GM13977 (cell line): ENCODE measurements at regions not wholly inside any gene's neighbourhood (a gene's known extent, or its start where the extent isn't known, plus 50 kb on each side); places are given as distances from the start of the nearest gene placed in this dataset.

Experiments
- DNase-seq: peaks from one replicate; pipeline ENCODE4 v3.0.0; 2012; ENCODE audit warnings: low spot score
- in situ Hi-C: fragments of 300-500 bp; cut with MboI; formaldehyde crosslinking; loops from one replicate; pipeline ENCODE4 v1.12.0; 2022; ENCODE audit warnings: low sequenced_read_pairs, low pct_unique_long_range_greater_than_20kb, mixed read lengths, inconsistent platforms; ENCODE audit not compliant: unreplicated experiment
- TF ChIP-seq, protein P1 (sequence below): IDR thresholded peaks from 2 replicates; pipeline ENCODE4 v1.5.1; 2012; ENCODE audit warnings: mild to moderate bottlenecking, control low read depth; ENCODE audit not compliant: insufficient read depth; ENCODE audit errors: extremely low read depth, missing control alignments

DNA sequence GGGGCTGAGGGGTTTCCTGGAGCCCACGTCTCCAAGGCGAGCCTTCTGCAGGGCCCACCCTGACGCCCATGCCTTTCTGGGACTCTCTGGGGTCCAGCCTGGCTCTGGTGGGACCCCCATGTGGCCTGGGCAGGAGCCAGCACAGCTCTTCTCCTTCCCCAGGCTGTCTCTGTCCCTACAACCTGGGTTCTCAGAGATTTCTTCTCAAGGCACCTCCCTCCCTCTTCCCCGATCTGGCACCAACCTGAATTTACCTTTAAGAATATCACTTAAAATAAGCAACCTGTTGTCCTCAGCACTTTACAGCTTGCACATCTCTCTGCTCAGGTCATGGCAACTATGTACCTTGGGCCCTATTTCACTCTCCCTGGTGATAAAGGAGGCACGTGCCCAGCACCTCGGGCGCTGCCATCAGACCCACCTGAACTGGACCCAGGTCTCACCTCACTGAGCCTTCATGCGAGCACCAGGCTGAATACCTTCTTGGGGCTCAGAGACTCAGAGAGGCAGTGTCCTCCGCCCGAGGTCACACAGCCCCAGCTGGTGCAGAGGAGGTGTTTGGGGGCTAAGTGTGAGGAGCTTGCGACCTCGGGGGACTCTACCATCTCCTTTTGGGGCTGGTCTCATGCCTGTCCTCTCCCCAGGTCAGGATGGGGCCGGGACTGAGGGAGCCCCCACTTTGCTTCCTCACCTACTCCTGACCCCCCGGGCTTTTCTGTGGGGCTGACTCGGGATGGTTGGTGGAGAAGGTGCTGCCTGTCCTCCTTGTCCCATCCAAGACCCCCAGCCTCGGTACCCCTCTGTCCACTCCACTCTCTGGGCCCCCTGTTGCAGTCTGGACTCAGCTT lies 217.7 kb downstream of the C9orf50 start:
- no peak for DNase-seq
- TF ChIP-seq, protein P1, sequence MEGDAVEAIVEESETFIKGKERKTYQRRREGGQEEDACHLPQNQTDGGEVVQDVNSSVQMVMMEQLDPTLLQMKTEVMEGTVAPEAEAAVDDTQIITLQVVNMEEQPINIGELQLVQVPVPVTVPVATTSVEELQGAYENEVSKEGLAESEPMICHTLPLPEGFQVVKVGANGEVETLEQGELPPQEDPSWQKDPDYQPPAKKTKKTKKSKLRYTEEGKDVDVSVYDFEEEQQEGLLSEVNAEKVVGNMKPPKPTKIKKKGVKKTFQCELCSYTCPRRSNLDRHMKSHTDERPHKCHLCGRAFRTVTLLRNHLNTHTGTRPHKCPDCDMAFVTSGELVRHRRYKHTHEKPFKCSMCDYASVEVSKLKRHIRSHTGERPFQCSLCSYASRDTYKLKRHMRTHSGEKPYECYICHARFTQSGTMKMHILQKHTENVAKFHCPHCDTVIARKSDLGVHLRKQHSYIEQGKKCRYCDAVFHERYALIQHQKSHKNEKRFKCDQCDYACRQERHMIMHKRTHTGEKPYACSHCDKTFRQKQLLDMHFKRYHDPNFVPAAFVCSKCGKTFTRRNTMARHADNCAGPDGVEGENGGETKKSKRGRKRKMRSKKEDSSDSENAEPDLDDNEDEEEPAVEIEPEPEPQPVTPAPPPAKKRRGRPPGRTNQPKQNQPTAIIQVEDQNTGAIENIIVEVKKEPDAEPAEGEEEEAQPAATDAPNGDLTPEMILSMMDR, result no peak
- in situ Hi-C loops, result no loop called here

DNA sequence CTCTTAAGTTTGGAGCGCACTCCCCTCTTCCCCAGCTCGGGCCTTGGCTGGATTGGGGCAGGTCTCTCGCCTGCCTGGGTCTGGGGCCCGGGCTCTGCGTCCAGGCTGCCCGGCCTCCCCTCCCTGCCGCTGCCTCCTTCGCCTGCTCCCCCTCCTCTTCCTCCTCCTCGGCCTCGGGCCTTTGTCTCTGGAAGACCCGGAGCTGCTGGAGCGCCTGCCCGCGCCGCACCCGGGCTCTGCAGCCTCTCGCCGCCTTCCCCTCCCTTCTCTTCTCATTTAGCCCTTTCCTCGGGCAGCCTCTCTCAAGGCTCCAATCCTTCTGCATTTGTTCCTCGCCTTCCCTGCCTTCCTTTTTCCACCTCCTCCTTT lies 218.5 kb downstream of the C9orf50 start:
- TF ChIP-seq, protein P1, result no peak
- in situ Hi-C loops, result no loop called here
- no peak for DNase-seq

DNA sequence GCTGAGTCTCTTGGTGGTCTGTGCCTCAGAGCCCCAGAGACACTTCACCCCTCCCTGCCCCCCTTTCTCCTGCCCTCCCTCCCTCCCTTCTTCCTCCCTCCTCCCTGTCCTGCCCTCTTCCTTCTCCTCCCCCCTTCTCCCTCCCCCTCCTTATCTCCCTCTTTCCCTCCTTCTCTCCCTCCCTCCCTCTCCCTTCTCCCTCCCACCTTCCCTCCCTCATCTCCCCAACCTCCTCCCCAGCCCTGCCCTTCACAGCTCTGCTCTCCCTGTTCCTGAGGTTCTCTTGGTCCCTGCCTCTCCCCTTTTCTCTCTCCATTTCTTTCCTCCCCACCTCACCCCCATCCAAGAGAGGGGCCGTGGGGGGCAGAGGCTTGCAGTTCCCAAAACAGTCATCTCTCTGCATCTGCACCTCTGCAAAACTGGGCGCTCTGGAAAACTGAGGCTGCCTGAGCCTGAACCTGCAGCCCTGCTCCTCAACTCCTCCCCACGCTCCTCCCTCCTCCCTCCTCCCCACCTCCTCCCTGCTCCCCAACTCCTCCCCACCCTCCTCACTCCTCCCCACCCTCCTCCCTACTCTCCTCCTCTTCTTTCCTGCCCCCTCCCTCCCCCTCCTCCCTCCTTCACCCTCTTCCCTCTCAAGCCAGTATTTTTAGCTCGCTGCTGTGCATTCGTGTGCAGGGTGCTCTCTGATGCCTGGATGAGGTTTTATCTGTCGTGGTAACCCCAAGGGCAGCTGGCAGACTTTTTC lies 219.1 kb downstream of the C9orf50 start:
- TF ChIP-seq, protein P1, result no peak
- in situ Hi-C loops, result no loop called here
- DNase-seq, result no peak

DNA sequence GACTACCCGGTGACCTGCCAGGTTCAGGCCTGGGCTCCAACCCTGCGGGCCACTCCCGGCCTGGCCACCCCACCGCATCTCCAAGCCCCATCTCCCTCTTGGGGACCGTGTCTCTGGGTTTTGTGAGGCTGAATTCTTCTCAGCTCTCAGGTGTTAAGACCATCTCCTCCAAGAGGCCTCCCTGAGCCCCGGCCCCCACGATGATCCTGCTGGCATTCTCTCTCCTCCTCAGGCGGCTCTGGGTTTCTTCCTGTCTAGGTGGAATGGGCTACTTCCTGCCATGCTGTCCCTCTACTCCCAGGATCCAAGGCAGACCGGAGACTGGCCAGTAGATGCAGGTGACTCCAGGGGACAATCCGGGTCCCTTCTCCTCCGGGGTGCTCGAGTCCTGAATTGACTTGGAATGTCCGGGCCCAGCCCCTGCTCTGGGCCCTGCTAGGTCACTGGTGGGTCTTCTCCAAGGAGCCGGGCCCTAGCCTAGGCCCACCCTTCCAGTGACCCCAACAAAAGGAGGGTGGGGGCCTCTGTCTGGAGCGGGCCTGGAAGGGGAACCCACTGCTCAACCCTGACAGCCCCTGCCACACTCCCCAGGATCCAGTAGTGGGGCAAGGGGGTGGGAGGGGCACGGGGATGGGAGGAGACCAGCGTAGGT lies 219.8 kb downstream of the C9orf50 start:
- DNase-seq, result no peak
- in situ Hi-C loops, result no loop called here
- TF ChIP-seq, protein P1, result no peak

DNA sequence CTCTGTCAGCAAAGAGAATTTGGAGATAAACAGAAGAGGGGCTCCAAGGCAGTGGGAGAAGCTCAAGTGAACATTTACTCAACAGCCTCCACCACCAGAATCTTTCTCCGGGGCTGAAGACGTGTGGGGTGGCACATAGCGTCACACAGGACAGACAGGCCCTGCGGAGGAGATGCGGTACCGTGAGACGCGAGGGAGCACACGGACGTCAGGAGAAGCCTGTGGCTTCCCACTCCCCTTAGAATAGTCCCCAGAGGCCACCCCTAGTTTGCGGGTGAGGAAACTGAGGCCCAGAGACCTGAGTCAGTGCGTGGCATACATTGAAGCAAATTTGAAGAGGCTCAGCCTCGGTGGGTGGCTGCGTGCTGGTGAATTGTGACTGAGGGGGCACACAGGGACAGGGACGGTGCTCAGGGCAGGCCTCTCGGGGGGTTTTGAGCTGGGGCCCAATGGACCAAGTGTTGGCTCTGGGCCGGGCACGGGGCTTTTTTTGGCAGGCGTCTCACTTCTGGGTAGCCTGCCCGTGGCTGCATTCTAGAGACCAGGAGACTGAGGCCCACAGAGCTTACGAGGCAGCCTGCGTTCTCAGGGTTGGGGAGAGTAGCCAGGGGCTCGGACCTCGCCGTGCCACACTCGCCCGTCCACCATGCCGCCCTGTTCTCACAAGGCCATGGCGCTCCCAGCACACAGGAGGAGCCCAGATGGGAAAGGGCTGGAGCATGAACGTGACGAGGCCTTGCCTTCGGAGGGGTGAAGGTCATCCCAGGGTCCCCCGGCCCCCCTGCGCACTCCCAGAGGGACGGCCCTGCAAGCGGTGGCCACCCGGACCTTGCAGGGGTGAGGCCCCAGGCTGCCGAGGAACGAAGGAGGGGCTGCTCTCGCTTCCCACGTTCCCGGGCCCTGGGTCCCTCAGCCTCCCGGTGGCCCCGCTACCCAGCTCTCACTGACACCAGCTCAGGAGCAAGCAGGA lies 220.6 kb downstream of the C9orf50 start:
- TF ChIP-seq, protein P1, result no peak
- in situ Hi-C loops, result no loop called here
- no peak for DNase-seq

DNA sequence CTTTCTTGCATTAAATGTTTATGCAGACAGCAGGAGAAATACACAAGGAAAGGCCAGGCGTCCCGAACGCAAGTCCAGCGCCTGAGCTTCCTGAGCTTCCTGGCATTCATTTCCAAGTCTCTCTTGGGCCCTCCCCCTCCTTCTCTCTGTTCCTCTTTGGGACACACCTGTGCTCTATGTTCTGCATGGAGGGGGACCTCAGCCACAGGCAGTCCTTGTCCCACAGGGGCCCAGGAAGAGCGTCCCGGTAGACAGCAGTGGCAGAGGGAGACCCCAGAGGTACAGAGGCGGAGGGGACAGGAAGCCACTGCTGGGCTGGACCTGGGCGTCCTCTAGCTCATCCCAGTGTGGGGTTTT lies 221.3 kb downstream of the C9orf50 start:
- TF ChIP-seq, protein P1, result no peak
- in situ Hi-C loops, result no loop called here
- DNase-seq, result no peak
